Fibroblast of peridontal ligament (primary cell): ENCODE measurements at regions not wholly inside any gene's neighbourhood (a gene's known extent, or its start where the extent isn't known, plus 50 kb on each side); places are given as distances from the start of the nearest gene placed in this dataset.
A peak's percentile ranks its signal among the peaks of the same experiment; 100 is the strongest.
"Not testable (repeated sequence)": the region's sequence is repeated elsewhere in the genome, so short reads cannot be mapped to it uniquely, and the experiment has no call there.

Experiments used
- DNase-seq: peaks from one replicate; pipeline ENCODE4 v3.0.0-alpha.2; 2010; ENCODE audit errors: extremely low read depth

DNA sequence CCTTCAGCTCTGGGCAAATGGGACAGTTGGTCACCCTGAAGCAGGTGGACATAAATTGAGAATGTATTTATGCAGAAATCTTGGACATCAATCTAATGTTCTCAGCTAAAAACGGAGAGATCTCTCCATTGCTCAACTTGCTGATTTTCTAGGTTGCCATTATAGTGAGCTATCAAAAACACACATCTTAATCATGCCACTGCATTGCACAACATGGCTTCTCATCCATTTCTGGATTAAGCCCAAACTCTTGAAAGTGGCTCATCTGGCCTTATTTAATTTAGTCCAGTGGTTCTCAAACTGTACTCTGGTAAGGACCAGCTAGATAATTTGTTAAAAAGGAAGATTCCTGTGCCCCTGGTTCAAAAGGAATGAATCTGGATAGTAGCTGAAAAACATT is 324.9 kb upstream of the CITED2 start:
- peak; percentile 97 for DNase-seq

DNA sequence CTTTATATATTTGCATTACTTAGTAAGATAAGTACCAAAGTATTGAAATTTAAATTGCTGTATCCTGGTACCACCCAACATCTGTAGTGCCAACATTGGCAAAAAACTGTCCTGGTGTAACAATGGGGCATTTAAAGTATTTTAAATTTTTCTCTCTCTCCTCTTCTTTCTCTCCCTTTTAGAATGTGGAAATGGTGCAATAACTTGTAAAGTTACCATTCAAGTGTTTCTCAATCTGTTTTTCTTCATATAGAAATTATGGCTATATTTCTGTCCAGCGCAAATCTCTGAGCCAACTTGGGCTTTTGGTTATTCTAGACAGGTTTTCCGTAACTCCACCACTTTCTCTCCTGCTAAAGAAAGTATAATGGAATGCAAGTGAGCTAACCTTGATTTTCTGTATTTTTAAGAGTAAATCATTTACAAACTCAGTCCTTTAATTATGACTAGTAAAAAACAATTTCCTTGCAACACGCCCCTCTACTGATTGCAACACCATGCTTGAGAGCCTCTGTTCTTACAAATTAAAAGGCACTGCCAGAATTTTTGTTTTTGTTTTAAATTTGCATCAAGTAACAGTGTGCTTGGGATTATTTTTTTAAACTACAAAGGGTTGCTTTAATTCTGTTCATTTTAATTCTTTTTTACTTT is 324.2 kb upstream of the CITED2 start:
- DNase-seq, result peak; percentile 51

DNA sequence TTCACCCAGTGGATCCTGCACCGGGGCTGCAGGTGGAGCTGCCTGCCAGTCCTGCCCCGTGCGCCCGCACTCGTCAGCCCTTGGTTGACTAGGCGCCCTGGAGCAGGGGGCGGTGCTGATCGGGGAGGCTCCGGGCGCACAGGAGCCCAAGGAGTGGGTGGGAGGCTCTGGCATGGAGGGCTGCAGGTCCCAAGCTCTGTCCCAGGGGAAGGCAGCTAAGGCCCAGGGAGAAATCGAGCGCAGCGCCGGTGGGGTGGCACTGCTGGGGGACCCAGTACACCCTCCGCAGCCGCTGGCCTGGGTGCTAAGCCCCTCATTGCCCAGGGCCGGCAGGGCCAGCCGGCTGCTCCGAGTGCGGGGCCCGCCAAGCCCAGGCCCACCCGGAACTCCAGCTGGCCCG is 323.4 kb upstream of the CITED2 start:
- not testable (repeated sequence) for DNase-seq

DNA sequence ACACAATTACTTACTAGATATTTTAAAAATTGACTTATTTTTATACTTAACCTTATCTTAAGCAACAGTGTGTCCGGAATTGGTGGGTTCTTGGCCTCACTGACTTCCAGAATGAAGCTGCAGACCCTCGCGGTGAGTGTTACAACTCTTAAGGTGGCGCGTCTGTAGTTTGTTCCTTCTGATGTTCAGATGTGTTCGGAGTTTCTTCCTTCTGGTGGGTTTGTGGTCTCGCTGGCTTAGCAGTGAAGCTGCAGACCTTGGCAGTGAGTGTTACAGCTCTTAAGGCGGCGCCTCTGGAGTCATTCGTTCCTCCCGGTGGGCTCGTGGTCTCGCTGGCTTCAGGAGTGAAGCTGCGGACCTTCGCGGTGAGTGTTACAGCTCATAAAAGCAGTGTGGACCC is 322.5 kb upstream of the CITED2 start:
- not testable (repeated sequence) for DNase-seq

DNA sequence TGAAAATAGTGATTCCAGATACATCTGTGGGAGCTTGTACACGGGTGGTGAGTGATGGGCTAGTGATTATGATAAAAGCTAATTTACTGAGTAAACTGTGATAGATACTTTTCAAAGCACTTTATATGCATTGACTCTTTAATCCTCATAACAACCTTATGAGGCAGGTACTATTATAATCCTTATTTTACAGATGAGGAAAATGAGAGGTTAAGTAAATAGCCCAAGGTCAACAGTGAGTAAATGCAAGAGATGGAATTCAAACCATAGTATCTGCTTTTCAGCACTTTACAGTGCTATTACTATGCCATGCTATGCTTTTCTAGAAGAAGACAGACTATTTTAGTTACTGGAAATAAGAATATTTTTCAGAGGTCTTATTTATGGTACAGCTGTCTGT is 320.9 kb upstream of the CITED2 start:
- DNase-seq, result no peak

DNA sequence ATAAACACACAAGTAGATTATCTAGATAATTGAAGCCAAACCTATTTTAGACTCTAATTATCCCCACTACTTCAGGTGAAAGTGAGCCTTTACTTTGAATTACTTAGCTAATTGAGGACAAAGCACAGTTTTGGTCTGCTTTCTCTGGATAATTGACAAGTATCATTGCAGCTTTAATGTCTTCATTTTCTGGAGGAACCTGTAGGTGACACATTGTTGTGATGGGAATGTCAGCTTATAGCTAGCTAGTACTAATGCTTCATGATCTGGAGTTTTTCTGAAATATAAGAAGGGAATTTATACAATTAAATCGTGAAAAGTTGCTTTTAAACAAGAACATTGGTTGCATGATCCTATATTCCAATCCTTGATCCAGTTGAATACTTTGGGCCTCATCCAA is 319.3 kb upstream of the CITED2 start:
- no peak for DNase-seq

DNA sequence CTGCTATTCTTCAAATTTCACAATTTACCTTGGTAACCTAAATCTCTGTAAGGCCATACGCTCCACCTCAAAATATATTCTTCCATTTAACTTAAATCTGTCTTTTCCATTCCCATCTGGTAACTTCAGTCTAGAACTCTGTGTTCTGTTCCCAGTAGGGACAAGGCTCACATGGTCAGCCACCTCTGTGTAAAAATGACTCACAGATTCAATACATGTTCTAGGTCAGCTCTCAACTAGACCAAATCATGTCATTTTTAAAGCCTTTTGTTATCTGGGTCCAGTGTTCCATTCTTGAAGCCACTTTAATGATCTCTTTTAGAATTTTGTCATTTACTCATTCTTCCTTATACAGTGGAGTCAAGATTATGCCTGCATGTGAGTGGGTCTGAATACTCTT is 315.6 kb upstream of the CITED2 start:
- no peak for DNase-seq

DNA sequence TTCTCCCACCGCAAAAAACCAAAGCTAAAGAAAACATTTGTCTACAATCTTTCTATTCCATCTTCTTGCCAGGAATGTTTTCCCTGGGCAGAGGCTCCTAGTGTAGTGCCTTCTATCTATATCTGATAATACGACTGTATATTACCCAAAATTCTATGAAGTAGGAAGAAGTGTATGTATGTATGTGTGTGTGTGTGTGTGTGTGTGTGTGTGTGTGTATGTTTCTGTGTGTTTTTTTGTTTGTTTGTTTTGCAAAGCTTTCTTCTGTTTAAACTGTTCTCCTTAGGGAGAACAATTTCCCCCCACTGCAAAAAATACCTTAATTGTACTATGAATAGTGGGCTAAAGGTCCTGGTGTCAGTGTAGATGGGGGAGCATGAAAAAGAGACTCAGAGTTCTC is 312.6 kb upstream of the CITED2 start:
- DNase-seq, result no peak

DNA sequence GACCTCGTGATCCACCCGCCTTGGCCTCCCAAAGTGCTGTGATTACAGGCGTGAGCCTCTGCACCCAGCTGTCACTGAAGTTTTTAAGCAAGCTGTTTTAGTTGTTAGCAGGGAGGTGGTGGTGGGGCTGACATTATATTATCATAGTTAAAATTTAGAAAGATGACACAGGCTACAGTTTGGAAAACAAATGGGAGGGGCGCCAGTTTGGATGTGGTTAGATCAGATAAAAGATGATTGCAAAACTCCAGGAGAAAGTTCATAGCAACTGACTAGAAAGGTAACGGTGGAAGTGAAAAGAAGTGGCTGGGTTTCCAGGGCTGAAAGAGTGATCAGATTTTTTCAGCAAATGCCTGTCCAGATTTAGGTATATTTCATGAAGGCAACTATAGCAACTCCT is 311.9 kb upstream of the CITED2 start:
- DNase-seq, result peak; percentile 19

DNA sequence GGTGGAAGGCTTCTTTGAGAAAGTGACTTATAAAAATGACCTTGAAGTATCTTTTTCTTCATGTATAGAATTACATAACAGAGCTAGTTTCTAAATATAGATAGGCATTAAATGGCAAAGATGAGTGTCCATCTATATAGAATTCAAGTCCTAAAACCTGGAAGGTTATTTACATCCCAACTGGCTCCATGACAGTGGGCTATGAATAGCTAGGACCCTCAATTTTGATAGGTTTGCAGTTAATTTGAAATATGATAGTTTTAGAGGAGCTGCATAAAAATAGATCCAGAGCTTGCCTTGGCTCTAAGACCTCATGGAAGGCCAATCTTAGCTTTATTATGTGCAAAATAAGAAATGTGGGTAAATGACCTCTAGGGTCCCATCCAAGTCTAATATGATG is 310.6 kb upstream of the CITED2 start:
- DNase-seq, result no peak

DNA sequence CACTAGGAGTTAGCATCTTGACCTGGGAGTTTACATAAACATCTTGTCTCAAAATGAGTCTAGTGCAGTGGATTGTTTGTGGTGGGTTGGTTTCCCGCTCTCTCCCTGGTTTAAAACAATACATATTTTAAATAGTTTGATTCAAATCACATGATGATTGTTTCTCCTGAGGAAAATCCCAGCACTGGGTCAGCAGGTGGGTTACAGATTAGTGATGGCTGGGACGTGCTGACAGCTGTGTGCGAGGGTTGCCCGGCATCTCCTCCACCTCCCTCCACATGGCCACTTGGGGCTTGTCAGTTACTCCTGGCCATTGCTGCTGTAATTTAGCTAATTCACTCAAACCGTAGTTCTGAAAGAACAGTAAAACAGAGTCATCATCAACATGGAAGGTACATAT is 306.4 kb upstream of the CITED2 start:
- DNase-seq, result no peak

DNA sequence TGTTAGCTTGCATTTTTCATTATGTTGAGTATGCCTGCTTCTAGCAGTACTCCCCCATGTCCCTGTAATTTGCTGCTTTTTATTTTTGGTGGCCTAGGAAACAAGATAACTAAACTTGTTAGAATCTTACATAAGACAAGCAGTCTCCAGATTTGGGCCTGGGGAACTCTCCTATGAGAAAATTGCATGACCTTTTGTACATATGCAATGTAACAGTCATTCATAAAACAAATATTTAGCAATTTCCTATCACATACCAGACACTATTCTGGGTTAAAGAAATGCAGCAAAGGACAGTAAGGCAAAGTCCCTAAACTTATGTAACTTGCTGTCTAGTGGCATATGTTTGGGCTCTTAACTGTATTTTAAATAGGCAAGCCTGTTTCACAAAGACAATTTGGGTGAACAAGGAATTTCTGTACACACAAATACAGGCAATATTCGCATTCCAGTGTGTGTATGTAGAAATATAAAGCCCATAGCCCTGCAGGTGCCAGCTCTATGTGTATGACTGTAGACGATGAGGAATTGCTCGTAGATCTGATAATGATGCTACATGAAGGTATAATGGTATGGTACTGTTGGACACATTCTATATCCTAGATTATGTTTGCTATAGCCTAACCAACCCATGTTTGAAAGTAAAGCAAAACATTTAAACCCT is 305.2 kb upstream of the CITED2 start:
- DNase-seq, result peak; percentile 62

DNA sequence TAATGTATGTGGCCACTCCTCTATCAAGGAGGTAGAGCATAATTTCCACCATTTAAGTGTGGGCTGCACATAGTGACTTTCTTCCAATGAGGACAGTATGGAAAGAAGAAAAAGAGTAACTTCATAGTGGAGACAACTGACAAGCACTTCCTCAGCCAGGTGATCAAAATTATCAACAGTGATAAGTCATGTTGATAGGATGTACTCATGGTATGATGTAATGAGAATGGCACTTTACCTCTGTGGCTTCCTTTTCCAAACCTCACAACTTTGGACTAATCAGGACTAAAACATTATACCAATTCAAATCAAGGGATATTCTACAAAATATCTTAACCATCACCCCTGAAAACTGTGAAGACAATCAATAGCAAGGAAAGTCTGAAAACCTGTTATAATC is 302.3 kb upstream of the CITED2 start:
- DNase-seq, result no peak

DNA sequence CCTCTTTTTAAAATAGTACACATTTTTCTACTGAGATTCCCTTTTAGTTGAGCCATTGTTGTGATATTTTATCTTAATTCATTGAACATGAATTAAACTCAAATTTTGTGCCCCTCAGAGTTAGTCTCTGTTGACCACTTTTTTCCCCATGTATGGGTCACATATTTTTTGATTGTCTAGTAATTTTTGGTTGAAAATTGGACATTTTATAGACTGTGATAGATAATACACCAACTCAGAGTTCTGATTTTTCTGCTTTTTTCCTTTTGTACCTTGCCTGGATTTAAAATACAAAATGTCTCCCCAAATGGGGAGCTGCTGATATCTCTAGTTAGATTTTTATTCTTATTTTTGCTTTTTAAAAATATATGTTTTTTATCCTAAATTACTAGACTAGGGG is 291.8 kb upstream of the CITED2 start:
- no peak for DNase-seq

DNA sequence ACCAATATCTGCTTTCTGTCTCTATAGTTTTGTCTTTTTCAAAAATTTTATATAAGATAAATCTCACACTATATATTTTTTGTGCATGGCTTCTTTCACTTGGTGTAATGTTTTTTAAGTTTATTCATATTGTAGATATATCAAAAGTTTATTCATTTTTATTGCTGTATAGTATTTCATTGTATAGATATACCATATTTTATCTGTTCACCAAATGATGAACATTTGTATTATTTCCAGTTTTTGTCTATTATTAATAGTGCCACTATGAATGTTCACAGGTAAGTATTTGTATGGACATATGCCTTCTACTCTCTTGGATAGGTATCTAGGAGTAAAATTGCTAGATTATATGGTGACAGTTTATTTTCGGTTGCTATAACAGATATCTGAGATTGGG is 289.5 kb upstream of the CITED2 start:
- no peak for DNase-seq

DNA sequence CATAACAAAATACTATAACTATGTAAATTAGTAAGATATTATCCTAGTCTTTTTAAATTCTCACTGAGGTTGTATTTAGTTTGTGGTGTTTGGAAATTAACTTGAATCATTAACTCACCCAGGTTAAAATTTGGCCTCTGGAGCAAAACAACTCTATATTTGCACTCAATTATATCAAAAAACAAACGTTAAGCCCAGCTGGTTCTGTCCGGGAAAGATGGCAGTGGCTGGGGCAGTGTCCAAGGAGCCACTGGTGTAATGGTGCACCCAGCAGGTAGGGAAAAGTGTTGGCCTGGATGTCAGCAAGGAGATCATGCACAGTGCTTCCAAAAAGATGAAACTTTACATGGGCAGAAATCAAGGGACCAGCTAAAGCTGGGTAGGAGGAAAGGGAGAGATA is 285.3 kb upstream of the CITED2 start:
- no peak for DNase-seq

DNA sequence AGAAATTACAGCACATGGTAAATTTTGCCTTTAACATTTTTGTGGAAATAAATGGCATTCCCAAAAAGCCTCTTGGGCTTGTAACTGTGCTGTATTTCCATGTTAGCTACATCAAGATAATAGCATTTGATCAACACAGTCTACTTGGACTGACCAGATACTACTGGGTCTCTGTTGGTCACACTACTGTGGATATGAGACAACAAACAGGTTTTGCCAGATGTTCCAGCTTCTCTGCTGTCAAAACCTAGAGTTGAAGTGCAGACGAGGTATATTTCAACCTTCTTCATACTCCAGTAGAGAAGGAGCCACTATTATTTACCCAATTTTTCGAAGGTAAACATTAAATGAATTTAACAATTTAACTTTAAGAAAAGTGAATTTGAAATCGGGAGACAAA is 284.7 kb upstream of the CITED2 start:
- DNase-seq, result no peak

DNA sequence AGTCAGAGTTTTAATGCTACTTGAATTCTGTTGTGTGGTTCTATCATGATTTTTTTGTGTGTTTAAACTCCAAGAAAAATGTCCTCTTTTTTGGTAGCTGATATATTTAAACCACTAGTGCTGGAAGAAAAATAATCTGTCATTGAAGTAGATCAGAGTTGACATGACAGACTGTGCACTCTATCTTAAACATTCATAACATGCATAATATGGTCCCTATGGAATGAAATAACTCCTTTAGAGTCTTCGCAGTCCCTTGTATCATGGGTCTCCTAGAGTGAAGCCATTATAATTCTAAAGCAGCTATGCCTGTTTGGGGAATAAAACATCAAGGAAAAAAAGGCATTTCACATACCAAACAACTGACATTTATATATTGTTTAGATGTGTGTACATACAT is 282.7 kb upstream of the CITED2 start:
- no peak for DNase-seq

DNA sequence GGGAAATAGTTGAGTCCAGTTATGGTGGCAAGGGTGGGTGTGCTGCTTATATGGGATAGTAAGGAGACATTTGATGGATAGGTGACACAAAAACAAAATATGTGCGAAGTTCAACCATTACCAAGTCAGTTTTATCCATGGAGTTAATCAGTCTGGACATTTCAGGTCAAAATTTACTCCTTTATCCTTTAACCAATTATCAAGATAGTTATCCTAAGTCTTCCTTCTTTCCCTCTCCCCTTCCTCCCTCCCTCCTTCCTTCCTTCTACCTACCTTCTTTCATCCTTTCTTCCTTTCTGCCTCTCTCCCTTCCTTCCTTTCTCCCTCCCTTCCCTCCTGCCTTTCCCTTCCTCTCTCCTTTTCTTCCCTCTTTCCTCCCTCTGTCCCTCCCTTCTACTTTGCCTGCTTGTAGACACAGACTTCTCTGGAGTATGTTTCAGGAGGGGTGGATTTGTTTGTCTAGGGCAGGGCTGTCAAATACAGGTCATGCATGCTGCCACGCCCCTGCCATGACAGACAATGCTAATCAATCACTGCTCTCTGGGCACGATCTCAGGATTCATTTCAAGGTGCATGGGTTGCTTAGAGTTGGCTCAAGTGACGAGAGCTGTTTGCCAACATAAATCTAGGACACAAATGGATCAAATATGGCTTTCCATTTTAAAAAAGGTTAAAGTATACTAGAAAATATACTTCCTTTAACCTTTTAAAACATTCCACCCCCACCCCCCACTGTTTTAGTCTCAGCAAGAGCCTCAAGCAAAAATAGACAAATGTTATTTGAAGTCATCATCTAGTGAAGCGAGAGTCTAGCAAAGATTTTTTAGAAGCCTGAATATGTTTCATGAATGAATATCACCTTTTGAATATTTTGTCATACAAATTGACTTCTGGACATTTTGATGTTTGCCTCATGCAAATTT is 281.6 kb upstream of the CITED2 start:
- no peak for DNase-seq

DNA sequence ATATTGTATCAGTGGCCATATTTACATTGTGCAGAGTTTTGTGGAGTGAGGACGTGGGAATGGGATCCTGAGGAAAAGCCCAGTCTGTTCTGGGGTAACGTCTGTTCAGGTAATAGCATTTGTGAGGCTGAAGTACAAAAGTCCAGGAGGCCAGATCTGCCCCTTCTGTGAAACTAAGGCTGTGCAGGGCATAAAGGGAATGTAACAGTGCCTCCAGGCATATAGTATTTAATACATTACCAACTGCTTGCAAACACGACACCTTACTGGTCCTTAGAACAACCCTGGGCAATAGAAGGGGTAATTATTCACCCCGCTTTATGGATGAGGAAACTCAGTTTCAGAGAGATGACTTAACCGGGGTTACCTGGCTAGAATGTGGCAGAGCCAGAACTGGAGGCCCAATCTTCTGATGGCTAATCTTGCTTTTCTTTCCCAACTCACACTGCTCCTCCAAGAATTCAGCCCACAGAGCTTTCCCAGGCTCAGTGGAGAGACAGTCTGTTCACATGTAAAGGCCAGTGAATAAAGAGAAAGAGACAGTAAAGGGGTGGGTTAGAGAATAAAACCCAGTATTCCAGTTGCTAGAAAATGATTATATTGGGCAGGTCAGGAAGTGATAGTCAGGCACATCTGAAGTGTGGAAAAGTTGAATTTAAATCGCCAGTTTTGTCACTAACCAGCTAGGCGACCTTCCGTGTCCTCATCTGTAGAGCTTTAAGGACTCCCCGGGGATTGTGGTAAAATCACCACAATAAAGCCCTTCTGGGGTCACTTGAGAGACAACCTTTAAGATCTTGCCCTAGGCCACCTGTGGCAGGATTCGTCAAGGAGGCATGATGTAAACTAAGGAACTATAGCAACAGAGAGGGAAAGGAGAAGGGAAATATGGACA is 280.7 kb upstream of the CITED2 start:
- no peak for DNase-seq

DNA sequence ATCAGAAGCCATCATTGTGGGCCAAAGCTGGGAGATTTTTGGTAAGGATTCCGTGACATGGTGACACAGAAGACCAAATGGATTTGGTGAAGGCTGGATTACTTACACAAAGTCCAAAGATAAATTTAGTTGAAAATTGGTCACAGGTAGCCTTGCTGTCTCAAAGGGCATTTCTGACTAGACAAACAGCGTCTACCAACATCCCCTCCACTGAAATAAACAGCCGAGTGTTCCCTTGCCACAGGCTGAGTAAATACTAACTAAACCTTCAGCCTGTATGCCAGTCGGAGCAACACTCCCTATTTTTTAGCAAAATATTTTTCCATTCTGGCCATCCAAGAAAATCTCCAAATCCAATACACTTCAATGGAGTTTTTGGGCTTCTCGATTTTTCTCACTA is 279.9 kb upstream of the CITED2 start:
- no peak for DNase-seq

DNA sequence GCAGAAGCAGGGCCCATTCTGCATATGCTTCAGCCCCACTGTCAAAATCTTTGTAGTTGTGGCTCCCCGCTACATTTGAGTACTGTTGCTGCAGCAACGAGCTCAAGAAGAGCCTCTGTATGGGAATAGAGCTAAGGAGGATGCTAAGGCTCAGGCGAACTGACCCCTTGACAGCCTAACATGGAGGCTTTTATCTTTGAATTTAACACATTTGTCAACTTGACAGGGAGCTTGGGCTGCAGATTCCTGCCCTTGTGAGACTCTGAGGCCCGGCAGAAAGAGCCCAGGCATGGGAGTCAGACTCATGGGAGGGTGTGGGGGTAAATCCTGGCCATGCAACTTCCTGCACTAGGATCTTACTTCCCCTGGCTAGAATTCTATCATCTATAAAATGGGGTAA is 278.7 kb upstream of the CITED2 start:
- no peak for DNase-seq
